ENCODE measurements at regions not wholly inside any gene's neighbourhood (a gene's known extent, or its start where the extent isn't known, plus 50 kb on each side); places are given as distances from the start of the nearest gene placed in this dataset.

DNA sequence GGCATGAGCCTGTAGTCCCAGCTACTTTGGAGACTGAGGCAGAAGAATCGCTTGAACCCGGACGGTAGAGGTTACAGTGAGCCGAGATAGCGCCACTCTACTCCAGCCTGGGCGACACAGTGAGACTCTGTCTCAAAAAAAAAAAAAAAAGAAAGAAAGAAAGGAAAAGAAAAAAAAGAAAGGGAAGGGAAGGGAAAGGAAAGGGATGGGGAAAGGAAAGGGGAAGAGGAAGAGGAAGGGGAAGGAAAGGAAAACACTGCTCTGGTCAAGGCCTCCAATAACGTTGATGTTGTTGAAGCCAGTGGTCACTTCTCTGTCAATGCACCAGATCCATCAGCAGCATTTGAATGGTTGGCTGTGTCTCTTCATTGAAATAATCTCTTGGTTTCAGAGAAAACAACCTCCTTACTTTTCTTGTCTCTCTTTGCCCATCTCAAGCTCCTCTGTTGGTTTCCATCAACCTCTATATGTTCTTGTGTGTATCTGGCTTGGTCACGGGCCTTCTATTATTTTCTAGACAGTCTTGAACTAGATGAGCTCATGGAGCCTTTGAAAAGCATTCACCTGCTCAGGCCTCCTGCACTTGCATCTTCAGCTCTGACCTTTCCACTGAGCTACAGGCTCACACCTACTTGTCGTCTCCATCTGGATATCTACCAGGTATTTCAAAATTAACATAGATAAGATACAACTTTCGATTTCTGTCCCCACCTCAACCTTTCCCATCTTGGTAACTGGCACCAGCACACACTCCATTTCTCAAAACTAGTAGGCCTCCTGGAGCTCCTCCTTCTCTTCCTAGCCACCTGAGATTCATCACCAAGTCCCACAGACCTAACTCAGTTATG, 69.4 kb upstream of the LAPTM4A start:
- Histone ChIP-seq H3K79me2 (ENCODE audit: insufficient read depth, low read length) (no peaks in the 10 kb centered on the region), H3K4me2 (ENCODE audit: low read depth, low read length, poor library complexity, severe bottlenecking) (no peak overlapping the region), H3K4me3 (ENCODE audit: insufficient read depth, low read length, poor library complexity, severe bottlenecking) (no peak overlapping the region), H3K9me2 (replicated peaks; ENCODE audit: insufficient read depth, low read length) (no peaks in the 10 kb centered on the region), H3K9me3 (ENCODE audit: insufficient read depth, low read length) (no peaks in the 10 kb centered on the region), H2AFZ (ENCODE audit: low read depth, low read length, severe bottlenecking) (no peak overlapping the region), H3K9ac (ENCODE audit: low read length) (no peak overlapping the region), H3K36me3 (ENCODE audit: low read length) (no peaks in the 10 kb centered on the region), H3K27ac (ENCODE audit: low read depth, low read length) (no peak overlapping the region), H3F3A (ENCODE audit: insufficient read depth) (no peaks in the 10 kb centered on the region), H4K20me1 (ENCODE audit: low read depth, low read length) (no peaks in the 10 kb centered on the region), H3K27me3 (ENCODE audit: low read length) (0 out of 2 replicates have a peak, but pooled peaks cover 3% of the 10 kb centered on the region)
- TF ChIP-seq EZH2phosphoT487 (conservative IDR thresholded peaks at IDR 0.05; ENCODE audit: low read length) = no peak
- TF ChIP-seq, protein P1, sequence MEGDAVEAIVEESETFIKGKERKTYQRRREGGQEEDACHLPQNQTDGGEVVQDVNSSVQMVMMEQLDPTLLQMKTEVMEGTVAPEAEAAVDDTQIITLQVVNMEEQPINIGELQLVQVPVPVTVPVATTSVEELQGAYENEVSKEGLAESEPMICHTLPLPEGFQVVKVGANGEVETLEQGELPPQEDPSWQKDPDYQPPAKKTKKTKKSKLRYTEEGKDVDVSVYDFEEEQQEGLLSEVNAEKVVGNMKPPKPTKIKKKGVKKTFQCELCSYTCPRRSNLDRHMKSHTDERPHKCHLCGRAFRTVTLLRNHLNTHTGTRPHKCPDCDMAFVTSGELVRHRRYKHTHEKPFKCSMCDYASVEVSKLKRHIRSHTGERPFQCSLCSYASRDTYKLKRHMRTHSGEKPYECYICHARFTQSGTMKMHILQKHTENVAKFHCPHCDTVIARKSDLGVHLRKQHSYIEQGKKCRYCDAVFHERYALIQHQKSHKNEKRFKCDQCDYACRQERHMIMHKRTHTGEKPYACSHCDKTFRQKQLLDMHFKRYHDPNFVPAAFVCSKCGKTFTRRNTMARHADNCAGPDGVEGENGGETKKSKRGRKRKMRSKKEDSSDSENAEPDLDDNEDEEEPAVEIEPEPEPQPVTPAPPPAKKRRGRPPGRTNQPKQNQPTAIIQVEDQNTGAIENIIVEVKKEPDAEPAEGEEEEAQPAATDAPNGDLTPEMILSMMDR (IDR thresholded peaks at IDR 0.05; ENCODE audit: insufficient read depth, low read length, poor library complexity, severe bottlenecking) = no peak

- no peak overlapping the region for H3K27ac ChIP-seq (ENCODE audit: low read depth, low read length)
- H4K20me1 ChIP-seq (ENCODE audit: low read depth, low read length) = no peaks in the 10 kb centered on the region
- no peak for TF ChIP-seq EZH2phosphoT487 (conservative IDR thresholded peaks at IDR 0.05; ENCODE audit: low read length)
- TF ChIP-seq, protein P1 (IDR thresholded peaks at IDR 0.05; ENCODE audit: insufficient read depth, low read length, poor library complexity, severe bottlenecking) = no peak
- H3K9me3 ChIP-seq (ENCODE audit: insufficient read depth, low read length) = no peaks in the 10 kb centered on the region
- no peaks in the 10 kb centered on the region for H3K27me3 ChIP-seq (ENCODE audit: low read length)
- H3K36me3 ChIP-seq (ENCODE audit: low read length) = no peaks in the 10 kb centered on the region
- H3K9ac ChIP-seq (ENCODE audit: low read length) = no peak overlapping the region
- no peak overlapping the region for H3K4me3 ChIP-seq (ENCODE audit: insufficient read depth, low read length, poor library complexity, severe bottlenecking)
- H3K79me2 ChIP-seq (ENCODE audit: insufficient read depth, low read length) = no peaks in the 10 kb centered on the region
- no peaks in the 10 kb centered on the region for H3K9me2 ChIP-seq (replicated peaks; ENCODE audit: insufficient read depth, low read length)
- no peak overlapping the region for H2AFZ ChIP-seq (ENCODE audit: low read depth, low read length, severe bottlenecking)
- no peaks in the 10 kb centered on the region for H3F3A ChIP-seq (ENCODE audit: insufficient read depth)
- H3K4me2 ChIP-seq (ENCODE audit: low read depth, low read length, poor library complexity, severe bottlenecking) = no peak overlapping the region
These were observed 66.6 kb upstream of the LAPTM4A start for GRCh38 chr2:20118051-20118450.

GRCh38 chr2:20115902-20116301, 64.5 kb upstream of the LAPTM4A start:
- H3K4me2 ChIP-seq (ENCODE audit: low read depth, low read length, poor library complexity, severe bottlenecking) = no peak overlapping the region

More at GRCh38 chr2:20115902-20116301, 64.5 kb upstream of the LAPTM4A start:
- no peaks in the 10 kb centered on the region for H3K9me2 ChIP-seq (replicated peaks; ENCODE audit: insufficient read depth, low read length)
- no peaks in the 10 kb centered on the region for H3F3A ChIP-seq (ENCODE audit: insufficient read depth)
- H3K79me2 ChIP-seq (ENCODE audit: insufficient read depth, low read length) = no peaks in the 10 kb centered on the region
- no peaks in the 10 kb centered on the region for H3K9me3 ChIP-seq (ENCODE audit: insufficient read depth, low read length)
- no peak overlapping the region for H3K4me3 ChIP-seq (ENCODE audit: insufficient read depth, low read length, poor library complexity, severe bottlenecking)
- H4K20me1 ChIP-seq (ENCODE audit: low read depth, low read length) = no peaks in the 10 kb centered on the region
- TF ChIP-seq EZH2phosphoT487 (conservative IDR thresholded peaks at IDR 0.05; ENCODE audit: low read length) = no peak
- TF ChIP-seq, protein P1 (IDR thresholded peaks at IDR 0.05; ENCODE audit: insufficient read depth, low read length, poor library complexity, severe bottlenecking) = no peak
- H3K27ac ChIP-seq (ENCODE audit: low read depth, low read length) = no peak overlapping the region
- no peak overlapping the region for H3K9ac ChIP-seq (ENCODE audit: low read length)
- no peak overlapping the region for H2AFZ ChIP-seq (ENCODE audit: low read depth, low read length, severe bottlenecking)
- H3K27me3 ChIP-seq (ENCODE audit: low read length) = no peaks in the 10 kb centered on the region
- no peaks in the 10 kb centered on the region for H3K36me3 ChIP-seq (ENCODE audit: low read length)

All from SU-DHL-6 (cell line).